ENCODE measurements at regions not wholly inside any gene's neighbourhood (a gene's known extent, or its start where the extent isn't known, plus 50 kb on each side); places are given as distances from the start of the nearest gene placed in this dataset.

GRCh38 chr6:115601064-115601463 lies 459.6 kb downstream of the FRK start:
- FAIRE-seq: no peak
- POLR2A ChIA-PET: no interaction called here

DNA sequence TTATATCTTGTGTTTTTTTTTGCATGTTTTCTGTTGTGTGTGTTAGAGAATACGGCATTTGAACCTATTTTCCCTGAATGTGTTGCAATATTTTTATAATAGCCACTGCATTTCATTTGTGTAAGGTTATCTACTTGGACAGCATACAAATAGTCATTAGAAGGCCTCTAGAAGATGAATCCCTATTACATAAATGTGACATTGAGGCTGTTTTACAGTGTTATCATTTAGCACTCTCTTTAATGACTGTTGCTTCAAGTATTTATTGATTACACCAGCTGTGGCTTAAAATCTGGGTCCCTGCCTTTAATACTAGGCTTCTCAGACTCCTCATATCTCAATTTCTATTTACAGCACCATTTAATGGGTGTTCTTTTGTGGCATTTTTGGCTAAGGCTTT lies 465.8 kb downstream of the FRK start:
- H3K4me3 ChIP-seq (replicated peaks in 1 of 3; ENCODE audit: insufficient read depth in 1 of 3, low read depth in 1 of 3, low read length in 3 of 3): no peak overlapping the region
- DNase-seq (ENCODE audit: low read depth, low spot score) (no peak), FAIRE-seq (no peak)
- TF ChIP-seq JUN (IDR thresholded peaks at IDR 0.05; ENCODE audit: borderline replicate concordance, insufficient read depth, insufficient read length, low read depth) (no peak), FOS (IDR thresholded peaks at IDR 0.05; ENCODE audit: borderline replicate concordance, insufficient read depth, low read length) (no peak)
- ChIA-PET CTCF (no interaction called here), POLR2A (no interaction called here)
- H3K27ac ChIP-seq (ENCODE audit: insufficient read depth, low read depth, low read length): no peak overlapping the region
- H2AFZ ChIP-seq (ENCODE audit: low read depth, low read length): no peak overlapping the region
- H3K9ac ChIP-seq (replicated peaks; ENCODE audit: extremely low read depth, insufficient read depth, low read length): no peak overlapping the region
- no TSS peak for BruUV-seq (replicated peaks)
- intact Hi-C loops (cut with micrococcal nuclease): no loop called here
- no peaks in the 10 kb centered on the region for H4K20me1 ChIP-seq (replicated peaks; ENCODE audit: control insufficient read depth, extremely low read depth, insufficient read depth, low read length)
- no peaks in the 10 kb centered on the region for H3K9me1 ChIP-seq (replicated peaks; ENCODE audit: control insufficient read depth, extremely low read depth, insufficient read depth, low read length)
- H3K4me1 ChIP-seq (ENCODE audit: control insufficient read depth, extremely low read depth, insufficient read depth, low read length): no peaks in the 10 kb centered on the region
- dilution Hi-C loops (cut with MboI; ENCODE audit: extremely low pct_ligation_motif_present, low sequenced_read_pairs): no loop called here
- H3K36me3 ChIP-seq (ENCODE audit: control insufficient read depth in 2 of 2, extremely low read depth in 1 of 2, insufficient read depth in 2 of 2, low read length in 2 of 2): no peaks in the 10 kb centered on the region
- no peak overlapping the region for H3K4me2 ChIP-seq (ENCODE audit: insufficient read depth, low read length)
- H3K9me3 ChIP-seq (replicated peaks; ENCODE audit: control insufficient read depth, insufficient read depth, low read length): no peaks in the 10 kb centered on the region
- no peaks in the 10 kb centered on the region for H3K79me2 ChIP-seq (ENCODE audit: control insufficient read depth, insufficient read depth, low read length)
- no peaks in the 10 kb centered on the region for H3K27me3 ChIP-seq (ENCODE audit: control insufficient read depth in 2 of 2, insufficient read depth in 2 of 2, low read length in 2 of 2)

More at GRCh38 chr6:115601064-115601463, 459.6 kb downstream of the FRK start:
- H3K4me3 ChIP-seq (replicated peaks in 1 of 3; ENCODE audit: insufficient read depth in 1 of 3, low read depth in 1 of 3, low read length in 3 of 3): no peak overlapping the region
- dilution Hi-C loops (cut with MboI; ENCODE audit: extremely low pct_ligation_motif_present, low sequenced_read_pairs): no loop called here
- H3K79me2 ChIP-seq (ENCODE audit: control insufficient read depth, insufficient read depth, low read length): no peaks in the 10 kb centered on the region
- H3K9me3 ChIP-seq (replicated peaks; ENCODE audit: control insufficient read depth, insufficient read depth, low read length): peaks cover 4% of the 10 kb centered on the region
- no peaks in the 10 kb centered on the region for H3K9me1 ChIP-seq (replicated peaks; ENCODE audit: control insufficient read depth, extremely low read depth, insufficient read depth, low read length)
- no peaks in the 10 kb centered on the region for H3K4me1 ChIP-seq (ENCODE audit: control insufficient read depth, extremely low read depth, insufficient read depth, low read length)
- no peaks in the 10 kb centered on the region for H4K20me1 ChIP-seq (replicated peaks; ENCODE audit: control insufficient read depth, extremely low read depth, insufficient read depth, low read length)
- DNase-seq (ENCODE audit: low read depth, low spot score): no peak
- H3K36me3 ChIP-seq (ENCODE audit: control insufficient read depth in 2 of 2, extremely low read depth in 1 of 2, insufficient read depth in 2 of 2, low read length in 2 of 2): no peaks in the 10 kb centered on the region
- BruUV-seq (replicated peaks): no TSS peak
- CTCF ChIA-PET: no interaction called here
- no peak overlapping the region for H3K9ac ChIP-seq (replicated peaks; ENCODE audit: extremely low read depth, insufficient read depth, low read length)
- no peak for TF ChIP-seq POLR2AphosphoS5 (IDR thresholded peaks at IDR 0.05; ENCODE audit: insufficient read depth, low read depth, low read length)
- no peak for TF ChIP-seq FOS (IDR thresholded peaks at IDR 0.05; ENCODE audit: borderline replicate concordance, insufficient read depth, low read length)
- no peak for TF ChIP-seq GATA2 (IDR thresholded peaks at IDR 0.05; ENCODE audit: insufficient read depth, insufficient read length, low read depth, low read length)
- H3K4me2 ChIP-seq (ENCODE audit: insufficient read depth, low read length): no peak overlapping the region
- H3K27ac ChIP-seq (ENCODE audit: insufficient read depth, low read depth, low read length): no peak overlapping the region
- intact Hi-C loops (cut with micrococcal nuclease): no loop called here
- H2AFZ ChIP-seq (ENCODE audit: low read depth, low read length): no peak overlapping the region
- H3K27me3 ChIP-seq (ENCODE audit: control insufficient read depth in 2 of 2, insufficient read depth in 2 of 2, low read length in 2 of 2): no peaks in the 10 kb centered on the region
